NCI-H82 treated with DMSO at 0.1 percent for 48 hours (cell line): ENCODE measurements at regions not wholly inside any gene's neighbourhood (a gene's known extent, or its start where the extent isn't known, plus 50 kb on each side); places are given as distances from the start of the nearest gene placed in this dataset.
"Not testable (repeated sequence)": the region's sequence is repeated elsewhere in the genome, so short reads cannot be mapped to it uniquely, and the experiment has no call there.

Source experiments
- DNase-seq: peaks from one replicate; lab custom pipeline; 2025; ENCODE audit not compliant: unreplicated experiment; lab: John Stamatoyannopoulos, UW

- DNase-seq, result no peak
These were observed 997.2 kb downstream of the DIPK2A start for GRCh38 chr3:144968750-144969350.

DNA sequence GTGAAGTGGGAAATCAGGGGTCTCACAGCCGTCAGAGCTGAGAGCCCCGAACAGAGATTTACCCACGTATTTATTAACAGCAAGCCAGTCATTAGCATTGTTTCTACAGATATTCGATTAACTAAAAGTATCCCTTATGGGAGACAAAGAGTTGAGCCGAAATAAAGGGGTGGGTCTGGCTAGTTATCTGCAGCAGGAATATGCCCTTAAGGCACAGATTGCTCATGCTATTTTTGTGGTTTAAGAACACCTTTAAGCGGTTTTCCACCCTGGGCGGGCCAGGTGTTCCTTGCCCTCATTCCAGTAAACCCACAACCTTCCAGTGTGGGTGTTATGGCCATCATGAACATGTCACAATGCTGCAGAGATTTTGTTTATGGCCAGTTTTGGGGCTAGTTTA is 1012.9 kb downstream of the DIPK2A start:
- not testable (repeated sequence) for DNase-seq

- no peak for DNase-seq
These were observed 1018.2 kb downstream of the DIPK2A start for GRCh38 chr3:144989807-144990206.

DNA sequence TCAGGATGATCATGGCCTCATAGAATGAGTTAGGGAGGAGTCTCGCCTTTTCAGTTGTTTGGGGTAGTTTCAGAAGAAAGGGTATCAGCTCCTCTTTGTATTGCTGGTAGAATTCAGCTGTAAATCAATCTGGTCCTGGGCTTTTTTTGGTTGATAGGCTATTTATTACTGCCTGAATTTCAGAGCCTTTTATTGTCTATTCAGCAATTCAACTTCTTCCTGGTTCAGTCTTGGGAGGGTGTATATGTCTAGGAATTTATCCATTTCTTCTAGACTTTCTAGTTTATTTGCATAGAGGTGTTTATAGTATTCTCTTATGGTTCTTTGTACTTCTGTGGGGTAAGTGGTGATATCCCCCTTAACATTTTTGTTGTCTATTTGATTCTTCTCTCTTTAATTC is 1024.2 kb downstream of the DIPK2A start:
- no peak for DNase-seq

GRCh38 chr3:145005427-145005826 is 1033.8 kb downstream of the DIPK2A start:
- no peak for DNase-seq

DNA sequence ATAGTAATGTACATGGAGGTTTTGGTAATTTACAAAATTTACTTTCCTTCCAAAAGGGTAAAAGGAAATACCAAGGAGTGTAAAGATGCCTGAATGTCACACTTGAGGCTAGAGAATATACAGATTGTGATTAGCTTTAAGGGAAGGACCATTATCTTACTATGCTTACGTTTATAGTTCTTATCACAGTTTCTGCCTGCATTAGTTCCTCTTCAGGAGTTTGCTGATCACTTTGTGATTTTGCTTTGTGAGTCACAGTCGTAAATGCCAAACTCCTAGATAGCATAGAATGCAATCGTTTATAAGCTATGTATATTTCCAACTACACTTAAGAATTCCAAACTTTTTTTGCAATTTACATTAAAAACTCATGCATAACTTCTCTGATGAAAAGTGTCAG is 1034.6 kb downstream of the DIPK2A start:
- no peak for DNase-seq

DNA sequence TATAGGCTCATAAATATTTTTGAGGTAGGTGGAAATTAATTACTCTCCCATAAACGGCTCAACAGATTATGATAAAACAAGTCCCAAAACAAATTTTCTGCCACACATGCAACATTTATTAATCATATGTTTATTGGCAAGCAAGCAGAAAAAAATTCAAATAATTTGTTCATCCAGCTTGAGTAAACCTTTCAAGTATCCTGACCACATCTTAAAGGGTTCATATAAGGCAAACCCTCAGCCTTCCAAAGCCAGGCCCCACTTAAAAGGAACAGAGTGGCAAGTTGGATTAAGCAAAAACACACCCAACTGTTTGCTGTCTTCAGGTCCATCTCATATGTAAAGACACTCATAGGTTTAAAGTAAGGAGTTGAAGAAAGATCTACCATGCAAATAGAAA is 1042.3 kb downstream of the DIPK2A start:
- no peak for DNase-seq

GRCh38 chr3:145015253-145015652 is 1043.6 kb downstream of the DIPK2A start:
- no peak for DNase-seq

DNA sequence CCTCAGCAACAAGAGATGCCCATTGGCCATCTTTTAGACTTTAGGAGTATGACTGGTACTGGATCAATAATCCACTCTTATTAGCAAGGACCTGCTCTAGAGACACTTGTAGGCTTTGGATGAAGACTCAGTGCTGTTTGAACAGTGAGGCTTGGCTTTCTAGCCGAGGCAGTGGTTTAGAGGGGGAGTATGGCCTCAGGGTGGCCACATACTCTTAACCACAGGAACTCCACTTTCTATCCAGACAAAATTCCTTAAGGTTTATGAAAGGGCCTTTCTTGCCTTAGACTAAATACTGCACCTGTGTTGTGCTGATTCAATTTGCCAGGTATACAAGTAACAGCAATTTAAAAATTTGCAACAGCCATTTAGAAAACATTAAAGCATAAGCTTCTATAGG is 1046.3 kb downstream of the DIPK2A start:
- no peak for DNase-seq

DNA sequence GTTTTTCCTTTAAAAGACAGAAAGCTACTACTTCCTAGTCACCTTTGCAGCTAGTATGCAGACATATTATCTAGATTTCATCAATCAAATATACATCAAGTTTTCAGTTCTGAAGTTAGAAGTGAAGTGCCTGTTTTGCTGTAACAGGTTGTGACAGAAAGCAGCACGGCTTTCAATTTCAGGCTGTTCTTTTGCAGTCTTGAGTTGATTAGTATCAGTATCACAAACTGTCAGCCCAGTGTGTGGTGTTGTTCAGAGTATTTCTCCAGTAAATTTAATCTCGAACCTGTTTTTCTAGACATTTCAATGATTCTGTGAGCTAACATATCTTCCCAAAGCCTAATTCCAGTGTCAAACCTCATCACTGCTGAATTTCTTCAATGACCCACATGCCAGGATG is 1050.8 kb downstream of the DIPK2A start:
- no peak for DNase-seq

GRCh38 chr3:145024700-145025099 is 1053.1 kb downstream of the DIPK2A start:
- DNase-seq, result no peak

- not testable (repeated sequence) for DNase-seq
These were observed 1055.6 kb downstream of the DIPK2A start for GRCh38 chr3:145027186-145027585.

DNA sequence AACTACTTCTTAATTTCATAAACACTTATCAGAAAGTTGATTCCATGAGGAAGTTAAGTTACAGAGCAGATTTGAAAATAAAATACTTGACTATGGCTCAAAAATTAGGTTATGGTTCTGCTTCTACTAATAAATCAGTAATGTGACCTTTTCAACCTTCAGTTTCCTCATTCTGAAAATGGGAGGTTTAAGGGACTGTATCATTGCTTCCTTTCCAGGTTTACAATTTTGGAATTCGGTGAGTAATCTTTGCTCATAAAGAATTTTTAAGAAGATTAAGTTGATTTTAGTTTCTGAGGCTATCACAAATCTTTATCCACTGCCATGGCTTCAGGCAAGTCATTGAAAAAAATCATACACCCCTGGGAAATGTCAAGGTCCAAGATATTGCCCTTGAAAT is 1061.2 kb downstream of the DIPK2A start:
- no peak for DNase-seq

GRCh38 chr3:145035682-145036081 is 1064.1 kb downstream of the DIPK2A start:
- DNase-seq, result no peak

GRCh38 chr3:145054055-145054454 is 1082.4 kb downstream of the DIPK2A start:
- DNase-seq, result not testable (repeated sequence)

GRCh38 chr3:145055375-145056076 is 1083.9 kb downstream of the DIPK2A start:
- no peak for DNase-seq

DNA sequence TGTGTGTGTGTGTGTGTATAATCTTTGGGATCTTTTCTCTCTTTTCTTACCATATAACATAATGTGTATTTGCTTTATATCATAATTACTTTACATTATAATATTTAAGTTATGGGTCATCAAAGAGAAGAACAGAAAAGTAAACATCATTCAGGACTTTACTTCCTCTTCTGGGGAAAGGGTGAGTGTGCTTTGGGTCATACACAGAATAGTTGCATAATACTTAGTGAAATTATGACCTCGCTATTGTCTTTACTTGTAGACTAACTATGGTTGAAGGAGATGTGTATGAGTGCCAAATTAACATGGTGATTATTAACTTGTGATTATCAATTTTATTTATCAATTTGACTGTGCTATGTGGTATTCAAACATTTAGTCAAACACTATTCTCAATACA is 1086.9 kb downstream of the DIPK2A start:
- no peak for DNase-seq

GRCh38 chr3:145063616-145064015 is 1092.0 kb downstream of the DIPK2A start:
- DNase-seq, result no peak

DNA sequence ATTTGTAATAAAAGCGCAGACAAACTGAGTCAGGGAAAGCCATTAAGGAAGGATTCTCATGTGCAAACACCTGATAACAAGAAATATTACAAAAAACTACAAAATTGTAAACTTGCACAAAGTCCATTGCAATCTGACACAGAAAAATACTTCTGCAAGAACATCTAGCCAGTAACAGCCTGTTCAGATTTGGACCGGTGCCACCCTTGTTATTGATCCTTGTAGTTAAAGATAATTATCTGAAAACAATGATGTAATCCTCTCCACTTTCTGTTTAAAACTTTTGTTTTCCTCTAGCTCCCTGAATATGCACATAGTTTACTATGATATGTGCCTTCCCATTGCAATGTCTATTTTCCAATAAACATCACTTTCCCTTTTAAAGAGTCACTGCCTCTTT is 1090.2 kb downstream of the PLOD2 start:
- DNase-seq, result no peak

- no peak for DNase-seq
These were observed 1081.5 kb downstream of the PLOD2 start for GRCh38 chr3:145079436-145079835.

DNA sequence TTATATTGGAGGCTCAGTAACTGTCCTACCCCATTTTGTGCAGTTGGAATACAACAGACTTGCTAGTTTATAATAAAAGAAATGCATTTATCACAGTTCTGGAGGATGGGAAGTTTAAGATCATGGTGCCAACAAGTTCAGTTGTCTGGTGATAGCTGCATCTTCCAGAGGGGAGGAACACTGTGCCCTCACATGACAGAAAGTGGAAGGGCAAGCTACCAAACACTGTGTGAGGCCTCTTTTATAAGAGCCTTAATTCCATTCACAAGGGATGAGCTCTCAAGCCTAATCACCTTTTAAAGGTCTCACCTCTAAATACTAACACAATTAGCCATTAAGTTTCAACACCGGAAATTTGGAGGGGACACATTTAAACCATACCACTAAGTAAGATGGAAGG is 1073.9 kb downstream of the PLOD2 start:
- peak; percentile 94 for DNase-seq

DNA sequence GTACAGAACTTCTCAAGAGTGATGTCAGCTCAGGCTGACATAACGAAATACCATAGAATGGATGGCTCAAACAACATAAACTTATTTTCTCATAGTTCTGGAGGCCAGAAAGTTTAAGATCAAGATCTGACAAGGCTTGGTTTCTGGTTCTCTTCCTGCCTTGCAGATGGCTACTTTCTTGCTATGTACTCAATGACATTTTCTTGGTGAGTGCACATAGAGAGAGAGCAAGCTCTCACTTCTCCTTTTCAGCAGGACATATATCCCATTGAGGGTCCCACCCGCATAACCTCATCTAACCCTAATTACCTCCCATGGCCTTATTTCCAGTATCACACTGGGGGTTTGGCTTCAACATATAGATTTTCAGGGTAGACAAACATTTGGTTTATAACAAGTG is 1072.1 kb downstream of the PLOD2 start:
- no peak for DNase-seq

DNA sequence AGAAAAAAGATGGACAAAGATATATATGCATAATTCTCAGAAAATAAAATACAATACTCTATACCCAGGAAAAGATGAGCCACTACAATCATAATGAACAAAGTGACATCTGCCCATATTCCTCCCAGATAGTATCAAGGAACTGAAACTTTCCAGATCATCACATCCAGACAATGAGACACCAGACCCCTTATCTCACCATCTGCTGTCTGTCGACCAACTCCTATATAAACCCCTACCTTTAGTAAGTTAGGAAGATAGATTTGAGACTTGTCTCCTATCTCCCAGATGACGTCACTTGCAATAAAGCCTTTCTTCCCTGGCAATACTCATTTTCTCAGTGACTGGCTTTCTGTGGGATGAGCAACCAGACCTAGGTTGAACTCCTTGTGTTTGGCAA is 1071.6 kb downstream of the PLOD2 start:
- no peak for DNase-seq
